ENCODE measurements at regions not wholly inside any gene's neighbourhood (a gene's known extent, or its start where the extent isn't known, plus 50 kb on each side); places are given as distances from the start of the nearest gene placed in this dataset.
"Not testable (repeated sequence)": the region's sequence is repeated elsewhere in the genome, so short reads cannot be mapped to it uniquely, and the experiment has no call there.

DNA sequence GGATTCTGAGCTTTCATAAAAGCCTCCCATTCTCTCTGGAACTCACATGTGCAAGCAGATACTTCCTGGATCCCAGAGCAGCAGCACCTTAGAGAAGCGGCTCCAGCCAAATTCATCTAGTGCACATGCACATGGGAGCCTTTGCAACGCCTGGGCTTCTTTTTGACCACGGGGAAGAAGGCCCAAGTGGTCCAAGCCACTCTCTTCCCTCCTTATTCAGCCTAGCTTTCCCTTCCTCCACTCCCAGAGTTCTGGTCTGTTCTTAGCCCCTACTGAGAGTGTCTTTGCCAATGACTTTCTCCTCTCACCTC is 118.7 kb downstream of the ZNF365 start:
- H3K36me3 ChIP-seq (ENCODE audit: insufficient read depth, low read length), result no peaks in the 10 kb centered on the region
- peaks cover 7% of the 10 kb centered on the region for H3K4me1 ChIP-seq (ENCODE audit: control insufficient read depth, insufficient read depth, low read length, unreplicated experiment)
- no peak overlapping the region for H2AFZ ChIP-seq (ENCODE audit: low read length, unreplicated experiment)
- no peak overlapping the region for H3K27ac ChIP-seq (ENCODE audit: low read depth, low read length)
- no peaks in the 10 kb centered on the region for H3K79me2 ChIP-seq (ENCODE audit: control insufficient read depth, insufficient read depth, low read length, unreplicated experiment)
- H3K4me3 ChIP-seq (ENCODE audit: low read depth, low read length), result no peak overlapping the region
- peaks cover 12% of the 10 kb centered on the region for H3K27me3 ChIP-seq (ENCODE audit: insufficient read depth, low read length)

DNA sequence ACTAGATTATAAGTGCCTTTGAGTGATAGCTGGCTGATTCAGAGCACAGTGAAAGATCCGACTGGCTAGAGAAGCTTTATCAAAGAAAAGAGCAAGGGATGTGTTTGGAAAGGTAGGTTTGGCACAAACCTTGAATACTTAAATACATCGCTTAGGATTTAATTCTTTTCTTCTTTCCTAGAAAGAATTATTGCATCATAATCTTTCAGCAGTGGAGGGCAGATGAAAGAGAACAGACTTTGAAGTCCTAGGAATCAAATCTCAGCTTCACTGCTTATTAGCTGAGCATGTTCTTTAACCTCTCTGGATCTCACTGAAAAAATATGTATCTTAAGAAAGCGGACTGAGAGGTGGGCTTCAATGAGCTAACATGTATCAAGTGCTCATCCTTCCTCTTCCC is 122.8 kb downstream of the ZNF365 start:
- H3K79me2 ChIP-seq (ENCODE audit: control insufficient read depth, insufficient read depth, low read length, unreplicated experiment), result no peaks in the 10 kb centered on the region
- no peak overlapping the region for H2AFZ ChIP-seq (ENCODE audit: low read length, unreplicated experiment)
- H3K4me1 ChIP-seq (ENCODE audit: control insufficient read depth, insufficient read depth, low read length, unreplicated experiment), result peaks cover 7% of the 10 kb centered on the region
- H3K27ac ChIP-seq (ENCODE audit: low read depth, low read length), result no peak overlapping the region
- peaks cover 31% of the 10 kb centered on the region for H3K27me3 ChIP-seq (ENCODE audit: insufficient read depth, low read length)
- H3K4me3 ChIP-seq (ENCODE audit: low read depth, low read length), result no peak overlapping the region
- H3K36me3 ChIP-seq (ENCODE audit: insufficient read depth, low read length), result no peaks in the 10 kb centered on the region

- Histone ChIP-seq H3K27ac (ENCODE audit: low read depth, low read length) (no peak overlapping the region), H3K79me2 (ENCODE audit: control insufficient read depth, insufficient read depth, low read length, unreplicated experiment) (no peaks in the 10 kb centered on the region), H3K36me3 (ENCODE audit: insufficient read depth, low read length) (no peaks in the 10 kb centered on the region), H3K27me3 (ENCODE audit: insufficient read depth, low read length) (peaks cover 31% of the 10 kb centered on the region), H3K4me1 (ENCODE audit: control insufficient read depth, insufficient read depth, low read length, unreplicated experiment) (peaks cover 7% of the 10 kb centered on the region), H2AFZ (ENCODE audit: low read length, unreplicated experiment) (no peak overlapping the region), H3K4me3 (ENCODE audit: low read depth, low read length) (no peak overlapping the region)
Measured at GRCh38 chr10:62498271-62498670, 124.1 kb downstream of the ZNF365 start.

- H3K27me3 ChIP-seq (ENCODE audit: insufficient read depth, low read length), result peaks cover 31% of the 10 kb centered on the region
- H3K4me1 ChIP-seq (ENCODE audit: control insufficient read depth, insufficient read depth, low read length, unreplicated experiment); H3K4me3 ChIP-seq (ENCODE audit: low read depth, low read length); H3K79me2 ChIP-seq (ENCODE audit: control insufficient read depth, insufficient read depth, low read length, unreplicated experiment); H2AFZ ChIP-seq (ENCODE audit: low read length, unreplicated experiment); H3K27ac ChIP-seq (ENCODE audit: low read depth, low read length); H3K36me3 ChIP-seq (ENCODE audit: insufficient read depth, low read length): not testable (repeated sequence)
Measured at GRCh38 chr10:62500116-62500515, 125.9 kb downstream of the ZNF365 start.

DNA sequence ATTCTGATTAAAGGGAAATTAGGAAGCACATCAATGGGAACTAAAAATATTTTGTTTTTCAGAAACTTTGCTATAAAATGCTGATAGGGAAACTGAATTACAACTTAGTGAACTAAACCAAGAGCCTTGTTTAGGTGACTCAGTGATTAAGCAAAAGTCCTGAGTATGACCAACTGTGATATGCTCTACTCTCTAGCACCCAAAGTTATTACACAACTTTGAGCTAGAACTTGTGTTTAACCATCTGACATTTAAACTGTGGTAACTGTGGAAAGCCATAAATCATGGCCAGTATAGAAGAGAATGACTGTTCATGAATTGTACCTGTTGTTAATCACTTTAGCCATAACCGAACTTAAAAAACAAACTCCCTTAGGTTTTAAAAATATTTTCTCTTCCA is 127.4 kb downstream of the ZNF365 start:
- Histone ChIP-seq H2AFZ (ENCODE audit: low read length, unreplicated experiment) (no peak overlapping the region), H3K36me3 (ENCODE audit: insufficient read depth, low read length) (no peaks in the 10 kb centered on the region), H3K4me3 (ENCODE audit: low read depth, low read length) (no peak overlapping the region), H3K79me2 (ENCODE audit: control insufficient read depth, insufficient read depth, low read length, unreplicated experiment) (no peaks in the 10 kb centered on the region), H3K27ac (ENCODE audit: low read depth, low read length) (no peak overlapping the region), H3K4me1 (ENCODE audit: control insufficient read depth, insufficient read depth, low read length, unreplicated experiment) (no peaks in the 10 kb centered on the region), H3K27me3 (ENCODE audit: insufficient read depth, low read length) (peaks cover 31% of the 10 kb centered on the region)

DNA sequence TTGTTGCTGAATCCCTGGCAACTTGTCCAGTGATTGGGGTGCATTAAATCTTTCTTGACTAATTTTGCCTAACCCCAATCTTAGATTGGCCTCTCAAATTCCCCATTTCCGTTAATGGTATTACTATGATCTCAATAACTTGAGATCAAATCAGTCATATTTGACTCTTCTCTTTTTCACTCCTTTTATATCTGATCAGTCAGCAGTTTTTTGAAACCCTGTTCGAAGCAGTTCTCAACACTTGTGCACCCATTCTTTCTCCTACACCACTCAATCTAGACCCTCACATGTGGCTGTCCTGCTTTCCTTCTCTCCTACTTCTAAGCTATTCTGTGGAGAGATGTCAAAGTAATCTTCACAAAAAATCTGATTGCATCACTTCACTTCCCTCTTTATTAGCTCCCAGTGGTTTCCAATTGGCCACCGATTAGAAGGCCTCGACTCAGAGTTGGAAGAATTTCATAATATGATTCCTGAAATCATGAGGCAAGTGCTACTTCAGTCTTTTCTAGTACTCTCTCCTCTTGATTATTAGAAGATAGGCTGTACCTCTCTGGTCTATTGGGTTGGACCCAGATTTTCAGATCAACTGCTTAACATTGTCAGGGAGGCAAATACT is 128.9 kb downstream of the ZNF365 start:
- no peaks in the 10 kb centered on the region for H3K79me2 ChIP-seq (ENCODE audit: control insufficient read depth, insufficient read depth, low read length, unreplicated experiment)
- no peaks in the 10 kb centered on the region for H3K36me3 ChIP-seq (ENCODE audit: insufficient read depth, low read length)
- H3K27me3 ChIP-seq (ENCODE audit: insufficient read depth, low read length), result peaks cover 16% of the 10 kb centered on the region
- no peaks in the 10 kb centered on the region for H3K4me1 ChIP-seq (ENCODE audit: control insufficient read depth, insufficient read depth, low read length, unreplicated experiment)
- H3K4me3 ChIP-seq (ENCODE audit: low read depth, low read length), result no peak overlapping the region
- no peak overlapping the region for H3K27ac ChIP-seq (ENCODE audit: low read depth, low read length)
- H2AFZ ChIP-seq (ENCODE audit: low read length, unreplicated experiment), result no peak overlapping the region

- H3K4me3 ChIP-seq (ENCODE audit: low read depth, low read length), result no peak overlapping the region
- no peaks in the 10 kb centered on the region for H3K36me3 ChIP-seq (ENCODE audit: insufficient read depth, low read length)
- H3K27me3 ChIP-seq (ENCODE audit: insufficient read depth, low read length), result peaks cover 12% of the 10 kb centered on the region
- no peaks in the 10 kb centered on the region for H3K4me1 ChIP-seq (ENCODE audit: control insufficient read depth, insufficient read depth, low read length, unreplicated experiment)
- no peak overlapping the region for H2AFZ ChIP-seq (ENCODE audit: low read length, unreplicated experiment)
- H3K27ac ChIP-seq (ENCODE audit: low read depth, low read length), result no peak overlapping the region
- no peaks in the 10 kb centered on the region for H3K79me2 ChIP-seq (ENCODE audit: control insufficient read depth, insufficient read depth, low read length, unreplicated experiment)
Measured at GRCh38 chr10:62503872-62504271, 129.7 kb downstream of the ZNF365 start.

DNA sequence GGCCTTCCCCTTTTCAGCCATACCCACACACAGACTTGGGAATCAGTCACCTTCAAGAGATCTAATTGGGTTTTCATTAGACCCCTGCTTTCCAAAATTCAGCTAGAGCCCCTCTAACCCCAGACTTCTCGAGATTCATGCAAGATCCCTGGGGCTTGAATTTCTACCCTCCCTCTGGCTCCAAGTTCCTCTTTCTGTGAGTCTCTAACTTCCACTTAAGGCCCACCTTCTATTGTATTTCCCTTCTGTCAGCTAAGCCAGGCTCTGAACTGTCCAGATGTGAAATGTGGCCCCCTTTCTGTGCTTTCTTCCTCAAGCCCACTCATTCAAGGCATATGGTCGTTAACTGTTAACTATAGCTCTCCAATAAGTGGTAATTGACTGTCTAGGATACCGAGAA is 132.2 kb downstream of the ZNF365 start:
- Histone ChIP-seq H3K4me3 (ENCODE audit: low read depth, low read length) (no peak overlapping the region), H3K36me3 (ENCODE audit: insufficient read depth, low read length) (no peaks in the 10 kb centered on the region), H3K27ac (ENCODE audit: low read depth, low read length) (no peak overlapping the region), H2AFZ (ENCODE audit: low read length, unreplicated experiment) (no peak overlapping the region), H3K79me2 (ENCODE audit: control insufficient read depth, insufficient read depth, low read length, unreplicated experiment) (no peaks in the 10 kb centered on the region), H3K4me1 (ENCODE audit: control insufficient read depth, insufficient read depth, low read length, unreplicated experiment) (no peaks in the 10 kb centered on the region), H3K27me3 (ENCODE audit: insufficient read depth, low read length) (no peaks in the 10 kb centered on the region)

- 0 out of 2 replicates have a peak, but pooled peaks cover 2% of the 10 kb centered on the region for H3K27me3 ChIP-seq (ENCODE audit: insufficient read depth, low read length)
- no peak overlapping the region for H2AFZ ChIP-seq (ENCODE audit: low read length, unreplicated experiment)
- no peak overlapping the region for H3K27ac ChIP-seq (ENCODE audit: low read depth, low read length)
- peaks cover 4% of the 10 kb centered on the region for H3K4me1 ChIP-seq (ENCODE audit: control insufficient read depth, insufficient read depth, low read length, unreplicated experiment)
- no peaks in the 10 kb centered on the region for H3K79me2 ChIP-seq (ENCODE audit: control insufficient read depth, insufficient read depth, low read length, unreplicated experiment)
- H3K36me3 ChIP-seq (ENCODE audit: insufficient read depth, low read length), result no peaks in the 10 kb centered on the region
- no peak overlapping the region for H3K4me3 ChIP-seq (ENCODE audit: low read depth, low read length)
Measured at GRCh38 chr10:62511238-62511637, 137.1 kb downstream of the ZNF365 start.

DNA sequence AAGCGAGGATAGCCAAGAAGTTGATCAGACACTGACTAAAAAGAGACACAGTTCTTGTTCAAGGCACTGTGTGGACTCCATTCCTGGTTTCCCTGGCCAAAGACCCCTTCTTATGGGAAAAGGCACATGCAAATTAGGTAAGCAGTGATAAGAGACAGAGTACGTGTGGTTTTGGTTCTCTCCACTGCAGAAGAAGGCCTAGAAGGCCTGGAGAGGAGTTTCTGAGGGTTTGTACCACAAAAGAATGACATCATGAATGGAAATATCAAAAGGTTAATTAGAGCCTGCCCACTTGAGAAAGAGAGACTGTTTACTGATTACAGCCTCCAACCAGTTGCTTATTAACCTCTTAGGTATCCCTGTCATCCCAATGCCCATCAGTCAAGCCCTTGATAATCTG is 137.5 kb downstream of the ZNF365 start:
- H3K27ac ChIP-seq (ENCODE audit: low read depth, low read length), result no peak overlapping the region
- H3K4me3 ChIP-seq (ENCODE audit: low read depth, low read length), result no peak overlapping the region
- no peaks in the 10 kb centered on the region for H3K79me2 ChIP-seq (ENCODE audit: control insufficient read depth, insufficient read depth, low read length, unreplicated experiment)
- no peaks in the 10 kb centered on the region for H3K36me3 ChIP-seq (ENCODE audit: insufficient read depth, low read length)
- no peak overlapping the region for H2AFZ ChIP-seq (ENCODE audit: low read length, unreplicated experiment)
- H3K4me1 ChIP-seq (ENCODE audit: control insufficient read depth, insufficient read depth, low read length, unreplicated experiment), result peaks cover 4% of the 10 kb centered on the region
- 0 out of 2 replicates have a peak, but pooled peaks cover 2% of the 10 kb centered on the region for H3K27me3 ChIP-seq (ENCODE audit: insufficient read depth, low read length)

GRCh38 chr10:62512732-62513475 is 138.7 kb downstream of the ZNF365 start:
- no peak overlapping the region for H3K4me3 ChIP-seq (ENCODE audit: low read depth, low read length)
- no peaks in the 10 kb centered on the region for H3K79me2 ChIP-seq (ENCODE audit: control insufficient read depth, insufficient read depth, low read length, unreplicated experiment)
- H3K36me3 ChIP-seq (ENCODE audit: insufficient read depth, low read length), result no peaks in the 10 kb centered on the region
- H3K27ac ChIP-seq (ENCODE audit: low read depth, low read length), result no peak overlapping the region
- 0 out of 2 replicates have a peak, but pooled peaks cover 2% of the 10 kb centered on the region for H3K27me3 ChIP-seq (ENCODE audit: insufficient read depth, low read length)
- H3K4me1 ChIP-seq (ENCODE audit: control insufficient read depth, insufficient read depth, low read length, unreplicated experiment), result peaks cover 4% of the 10 kb centered on the region
- no peak overlapping the region for H2AFZ ChIP-seq (ENCODE audit: low read length, unreplicated experiment)

Data from ACC112 (cell line).